Activated naive CD4-positive, alpha-beta T cell treated with anti-CD3 and anti-CD28 coated beads, Interleukin-2, amount 50 U/mL, for 72 hours (primary cell): ENCODE measurements at regions not wholly inside any gene's neighbourhood (a gene's known extent, or its start where the extent isn't known, plus 50 kb on each side); places are given as distances from the start of the nearest gene placed in this dataset.

Experiments
- ATAC-seq, 2 donors: fragments of 150-1000 bp; cut with Tn5 transposase; 2 replicates each; pipeline ENCODE4 v1.10.0; 2021; ENCODE audit warnings: mild to moderate bottlenecking in 2 of 2, moderate library complexity in 2 of 2
- DNase-seq, 2 donors: peaks; one replicate each; pipeline ENCODE4 v3.0.0; 2021 to 2022; ENCODE audit warnings: low spot score in 2 of 2
- H3K27ac Mint-ChIP-seq, 2 donors: one replicate each; pipeline ENCODE4 v1.8.0; 2022; ENCODE audit warnings: mild to moderate bottlenecking in 2 of 2, mixed read lengths in 2 of 2
- H3K36me3 Mint-ChIP-seq, 2 donors: one replicate each; pipeline ENCODE4 v1.8.0; 2022; ENCODE audit warnings: mixed read lengths in 2 of 2
- H3K9me3 Mint-ChIP-seq, 2 donors: one replicate each; pipeline ENCODE4 v1.8.0; 2022; ENCODE audit warnings: mixed read lengths in 2 of 2

- DNase-seq (no peak), ATAC-seq (peak in 1 of 2 donors; percentile 24)
- H3K36me3 Mint-ChIP-seq: no peaks in the 10 kb centered on the region
Observed at GRCh38 chr2:8631465-8632005, 50.3 kb upstream of the ID2 start.

More at GRCh38 chr2:8631465-8632005, 50.3 kb upstream of the ID2 start:
- Mint-ChIP-seq H3K9me3 (no peaks in the 10 kb centered on the region), H3K27ac (no peak overlapping the region)
